Pancreas (tissue), 10 donors: ENCODE measurements at regions not wholly inside any gene's neighbourhood (a gene's known extent, or its start where the extent isn't known, plus 50 kb on each side); places are given as distances from the start of the nearest gene placed in this dataset.
"Not testable (repeated sequence)": the region's sequence is repeated elsewhere in the genome, so short reads cannot be mapped to it uniquely, and the experiment has no call there.

Source experiments
- ATAC-seq, 4 donors: fragments of 200-7000 bp; cut with Tn5 transposase; one replicate each; pipeline versions ENCODE4 v1.8.0 to v1.9.1; 2020; ENCODE audit warnings: mild to moderate bottlenecking in 4 of 4, moderate library complexity in 4 of 4
- DNase-seq, 6 donors: peaks; one replicate each; pipeline ENCODE4 v3.0.0-alpha.2; 2020
- FAIRE-seq: peaks from 2 replicates; lab custom pipeline; 2012; peaks lifted over from hg19 to GRCh38; lab: Jason Lieb, UNC
- H3K27ac ChIP-seq, 4 donors: fragments of 200-600 bp; sonication (generic); 1 replicate in 3 of 4; 2 replicates in 1 of 4; pipeline versions ENCODE4 v1.5.0 to v1.8.0; 2020
- H3K27me3 ChIP-seq, 4 donors: fragments of 200-600 bp; one replicate each; pipeline ENCODE4 v1.8.0; 2021
- H3K36me3 ChIP-seq, 3 donors: fragments of 200-600 bp; sonication (generic) in 1 of 3; one replicate each; pipeline versions ENCODE4 v1.5.0 to v1.8.0; 2020 to 2021
- H3K4me1 ChIP-seq, 3 donors: fragments of 200-600 bp; one replicate each; pipeline ENCODE4 v1.8.0; 2021
- H3K4me3 ChIP-seq, 4 donors: fragments of 200-600 bp; sonication (generic) in 2 of 4; one replicate each; pipeline versions ENCODE4 v1.5.0 to v1.8.0; 2020 to 2021
- H3K9me3 ChIP-seq, 4 donors: fragments of 200-600 bp; one replicate each; pipeline ENCODE4 v1.8.0; 2021
- WGBS, 2 donors: extraction: QIAGEN DNeasy Blood & Tissue Kit; methylation state at CpG; one replicate each; pipeline ENCODE4 v1.1.7; 2013; 5-methylcytosine and 5-hydroxymethylcytosine counted together
- intact Hi-C, 3 donors: fragments of 100-400 bp; cut with DNase I; formaldehyde crosslinking; loops; one replicate each; pipeline versions ENCODE4 v1.11.1 to v1.14.2; 2022
- TF ChIP-seq, protein P1 (sequence below), 4 donors: fragments of 200-600 bp; sonication (generic) in 3 of 4; IDR thresholded peaks; one replicate each; pipeline versions ENCODE4 v1.5.0 to v1.8.0; 2021; ENCODE audit warnings: antibody characterized with exemption in 4 of 4
- donor health status: healthy with polysubstance abuse.
- donor health status: DM: no; HTN: no; CAD: no; lungs with moderate emphysema.
- donor health status: DM: no; HTN: no; CAD: no.
- donor health status: control.
- donor health status: control.
- donor health status: Bipolar disorder and iron deficiency.
- donor health status: DM: yes; HTN: yes; CAD: no.
- donor health status: DM: no; HTN: no; CAD: no.
- donor health status: DM: no; HTN: no; CAD: no.
- donor health status: DM: yes; HTN: yes; CAD: no.

DNA sequence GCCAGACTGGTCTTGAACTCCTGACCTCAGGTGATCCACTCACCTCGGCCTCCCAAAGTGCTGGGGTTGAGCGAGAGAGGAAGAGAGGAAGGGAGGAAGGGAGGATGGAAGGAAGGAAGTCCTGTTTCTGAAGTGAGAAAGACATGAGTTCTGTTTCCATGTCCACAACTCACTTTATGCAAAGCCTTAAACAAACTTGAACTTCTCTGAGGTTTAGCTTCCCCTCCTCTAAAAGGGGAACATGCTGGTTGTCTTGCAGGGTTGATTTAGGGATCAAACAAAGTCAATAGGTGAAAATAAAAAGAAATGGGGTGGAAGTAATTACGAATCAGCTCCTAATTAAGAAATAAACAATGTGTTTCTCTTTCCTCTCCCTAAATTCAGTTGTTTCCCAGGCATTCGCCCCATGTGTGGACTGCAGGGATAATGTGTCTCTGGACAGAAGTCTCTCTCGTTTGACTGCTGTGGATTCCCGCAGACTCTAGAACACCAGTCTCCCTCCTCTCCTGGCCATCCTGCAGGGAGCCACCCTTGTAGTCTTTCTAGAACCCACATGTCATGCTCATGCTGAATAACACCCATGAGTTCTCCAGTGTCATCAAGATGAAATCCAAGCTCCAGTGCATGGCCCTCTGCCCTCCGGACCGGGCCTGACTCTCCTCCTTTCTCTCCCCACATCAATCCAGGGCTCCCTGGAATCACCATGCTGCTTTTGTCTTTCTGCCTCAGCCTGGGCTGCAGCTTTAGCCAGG, 229.3 kb upstream of the TRIB2 start:
- Histone ChIP-seq H3K9me3 (no peaks in the 10 kb centered on the region), H3K4me1 (peaks cover 0 to 3% (median 0%) of the 10 kb centered on the region in 3 donors), H3K4me3 (no peak overlapping the region), H3K27me3 (no peaks in the 10 kb centered on the region), H3K36me3 (no peaks in the 10 kb centered on the region), H3K27ac (no peak overlapping the region)
- ATAC-seq (no peak), FAIRE-seq (no peak), DNase-seq (no peak)
- intact Hi-C loops: no loop called here
- TF ChIP-seq, protein P1, sequence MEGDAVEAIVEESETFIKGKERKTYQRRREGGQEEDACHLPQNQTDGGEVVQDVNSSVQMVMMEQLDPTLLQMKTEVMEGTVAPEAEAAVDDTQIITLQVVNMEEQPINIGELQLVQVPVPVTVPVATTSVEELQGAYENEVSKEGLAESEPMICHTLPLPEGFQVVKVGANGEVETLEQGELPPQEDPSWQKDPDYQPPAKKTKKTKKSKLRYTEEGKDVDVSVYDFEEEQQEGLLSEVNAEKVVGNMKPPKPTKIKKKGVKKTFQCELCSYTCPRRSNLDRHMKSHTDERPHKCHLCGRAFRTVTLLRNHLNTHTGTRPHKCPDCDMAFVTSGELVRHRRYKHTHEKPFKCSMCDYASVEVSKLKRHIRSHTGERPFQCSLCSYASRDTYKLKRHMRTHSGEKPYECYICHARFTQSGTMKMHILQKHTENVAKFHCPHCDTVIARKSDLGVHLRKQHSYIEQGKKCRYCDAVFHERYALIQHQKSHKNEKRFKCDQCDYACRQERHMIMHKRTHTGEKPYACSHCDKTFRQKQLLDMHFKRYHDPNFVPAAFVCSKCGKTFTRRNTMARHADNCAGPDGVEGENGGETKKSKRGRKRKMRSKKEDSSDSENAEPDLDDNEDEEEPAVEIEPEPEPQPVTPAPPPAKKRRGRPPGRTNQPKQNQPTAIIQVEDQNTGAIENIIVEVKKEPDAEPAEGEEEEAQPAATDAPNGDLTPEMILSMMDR (IDR thresholded peaks at IDR 0.05): no peak
- WGBS, 2 donors: 86 to 92% methylated on average over 8 of the region's 8 CpGs

DNA sequence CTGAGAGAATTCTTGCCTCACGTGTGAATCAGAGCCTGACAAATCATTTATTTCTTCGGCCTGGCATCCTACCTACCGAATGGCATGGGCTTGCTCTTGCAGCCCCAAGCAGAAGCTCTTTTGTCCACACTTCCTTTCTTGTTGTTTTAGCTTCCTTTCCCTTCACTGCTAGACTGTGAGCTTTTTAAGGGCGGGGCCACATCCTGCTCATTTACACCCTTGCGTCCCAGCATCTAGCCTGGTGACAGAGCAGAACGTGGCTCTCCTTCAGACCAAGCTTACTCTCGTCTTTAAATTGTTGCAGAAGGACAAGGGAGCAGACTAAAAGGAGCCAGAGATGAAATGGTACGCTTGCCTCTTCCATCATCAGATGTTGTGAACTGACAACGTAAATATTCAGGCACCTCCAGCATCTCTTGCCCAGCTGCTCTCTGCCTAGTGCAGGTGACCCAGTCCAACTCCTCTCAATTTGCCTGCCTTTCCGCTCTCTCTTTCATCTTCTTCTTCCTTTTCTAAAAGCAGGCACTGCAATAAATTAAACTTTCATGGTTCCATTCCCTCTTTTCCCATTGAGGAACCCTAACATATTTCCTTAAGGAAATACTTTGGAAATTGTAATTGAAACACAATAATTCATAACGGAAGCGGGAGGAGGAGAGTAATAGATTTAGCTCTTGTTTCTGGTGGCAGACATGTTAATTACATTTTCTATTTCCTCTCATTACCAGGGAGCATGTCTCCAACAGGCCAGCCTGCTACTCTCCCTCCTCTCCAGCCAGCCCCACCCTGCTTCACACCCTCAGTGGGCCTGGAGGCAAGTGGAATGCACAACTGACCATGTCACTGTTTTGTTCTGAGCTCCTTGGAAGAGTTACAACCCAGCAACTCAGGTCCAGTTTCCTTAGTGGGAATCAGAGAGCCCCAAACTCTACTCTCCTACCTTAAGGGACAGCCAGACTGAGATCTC, 228.1 kb upstream of the TRIB2 start:
- Histone ChIP-seq H3K27me3 (no peaks in the 10 kb centered on the region), H3K4me3 (no peak overlapping the region), H3K9me3 (no peaks in the 10 kb centered on the region), H3K36me3 (no peaks in the 10 kb centered on the region), H3K27ac (no peak overlapping the region), H3K4me1 (peaks cover 0 to 3% (median 0%) of the 10 kb centered on the region in 3 donors)
- no peak for DNase-seq
- 72 to 76% methylated on average over 12 of the region's 12 CpGs for WGBS, 2 donors
- FAIRE-seq: no peak
- intact Hi-C loops: no loop called here
- no peak for ATAC-seq
- TF ChIP-seq, protein P1 (IDR thresholded peaks at IDR 0.05): no peak

GRCh38 chr2:12490641-12491040, 226.1 kb upstream of the TRIB2 start:
- H3K9me3 ChIP-seq: no peaks in the 10 kb centered on the region
- ATAC-seq (no peak), FAIRE-seq (no peak), DNase-seq (no peak)
- TF ChIP-seq, protein P1 (IDR thresholded peaks at IDR 0.05): no peak
- no peak overlapping the region for H3K4me3 ChIP-seq
- H3K4me1 ChIP-seq: peaks cover 0 to 3% (median 0%) of the 10 kb centered on the region in 3 donors
- no peak overlapping the region for H3K27ac ChIP-seq
- H3K27me3 ChIP-seq: no peaks in the 10 kb centered on the region
- 73 to 82% methylated on average over 4 of the region's 4 CpGs for WGBS, 2 donors
- H3K36me3 ChIP-seq: no peaks in the 10 kb centered on the region
- intact Hi-C loops: no loop called here

DNA sequence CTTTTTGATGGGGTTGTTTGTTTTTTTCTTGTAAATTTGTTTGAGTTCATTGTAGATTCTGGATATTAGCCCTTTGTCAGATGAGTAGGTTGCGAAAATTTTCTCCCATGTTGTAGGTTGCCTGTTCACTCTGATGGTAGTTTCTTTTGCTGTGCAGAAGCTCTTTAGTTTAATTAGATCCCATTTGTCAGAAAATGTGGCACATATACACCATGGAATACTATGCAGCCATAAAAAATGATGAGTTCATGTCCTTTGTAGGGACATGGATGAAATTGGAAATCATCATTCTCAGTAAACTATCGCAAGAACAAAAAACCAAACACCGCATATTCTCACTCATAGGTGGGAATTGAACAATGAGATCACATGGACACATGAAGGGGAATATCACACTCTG, 224.4 kb upstream of the TRIB2 start:
- FAIRE-seq, H3K4me1 ChIP-seq, H3K27me3 ChIP-seq, ATAC-seq, H3K36me3 ChIP-seq, H3K4me3 ChIP-seq, H3K27ac ChIP-seq, H3K9me3 ChIP-seq, DNase-seq, intact Hi-C loops: not testable (repeated sequence)
- WGBS, 2 donors: no CpG with 5 or more reads among the region's 3 CpGs

DNA sequence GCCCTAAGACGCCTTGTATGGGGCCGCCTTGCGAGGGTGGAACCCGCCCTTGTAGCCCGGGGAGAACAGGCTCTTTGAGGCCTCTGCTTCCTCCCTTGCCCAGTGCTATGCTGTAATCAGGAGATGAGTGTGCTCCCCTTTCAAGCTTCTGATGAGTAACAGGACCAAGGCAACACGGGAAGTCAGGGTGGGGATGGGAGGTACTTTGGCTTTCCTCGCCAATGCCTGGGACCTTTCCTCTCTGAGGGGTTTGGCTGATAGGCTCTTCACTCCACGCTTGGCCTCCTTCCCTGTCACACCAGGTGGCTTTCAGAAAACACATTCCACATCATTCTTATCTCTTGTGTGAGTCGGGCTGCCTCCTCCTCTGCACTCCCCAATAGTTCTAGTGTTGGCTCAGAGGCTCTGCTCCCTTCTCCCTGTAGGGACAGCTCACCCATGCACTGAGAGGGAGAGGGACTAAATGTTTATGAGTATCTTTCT, 223.7 kb upstream of the TRIB2 start:
- intact Hi-C loops: no loop called here
- H3K36me3 ChIP-seq: no peaks in the 10 kb centered on the region
- H3K4me1 ChIP-seq: no peaks in the 10 kb centered on the region
- no peak overlapping the region for H3K4me3 ChIP-seq
- no peaks in the 10 kb centered on the region for H3K27me3 ChIP-seq
- no peak overlapping the region for H3K27ac ChIP-seq
- DNase-seq (peak in 2 of 6 donors; percentile 9 to 14), ATAC-seq (peak in 2 of 4 donors; percentile 66 to 69), FAIRE-seq (no peak)
- TF ChIP-seq, protein P1 (IDR thresholded peaks at IDR 0.05): no peak
- H3K9me3 ChIP-seq: no peaks in the 10 kb centered on the region
- whole genome bisulfite sequencing, 2 donors: 73% methylated on average over 9 of the region's 9 CpGs
